ENCODE measurements at regions not wholly inside any gene's neighbourhood (a gene's known extent, or its start where the extent isn't known, plus 50 kb on each side); places are given as distances from the start of the nearest gene placed in this dataset.

GRCh38 chr2:204184226-204184625 is 247.7 kb downstream of the ICOS start:
- H3K27ac ChIP-seq = no peak overlapping the region
- no peak for DNase-seq (ENCODE audit: low spot score)
- TF ChIP-seq, protein P1, sequence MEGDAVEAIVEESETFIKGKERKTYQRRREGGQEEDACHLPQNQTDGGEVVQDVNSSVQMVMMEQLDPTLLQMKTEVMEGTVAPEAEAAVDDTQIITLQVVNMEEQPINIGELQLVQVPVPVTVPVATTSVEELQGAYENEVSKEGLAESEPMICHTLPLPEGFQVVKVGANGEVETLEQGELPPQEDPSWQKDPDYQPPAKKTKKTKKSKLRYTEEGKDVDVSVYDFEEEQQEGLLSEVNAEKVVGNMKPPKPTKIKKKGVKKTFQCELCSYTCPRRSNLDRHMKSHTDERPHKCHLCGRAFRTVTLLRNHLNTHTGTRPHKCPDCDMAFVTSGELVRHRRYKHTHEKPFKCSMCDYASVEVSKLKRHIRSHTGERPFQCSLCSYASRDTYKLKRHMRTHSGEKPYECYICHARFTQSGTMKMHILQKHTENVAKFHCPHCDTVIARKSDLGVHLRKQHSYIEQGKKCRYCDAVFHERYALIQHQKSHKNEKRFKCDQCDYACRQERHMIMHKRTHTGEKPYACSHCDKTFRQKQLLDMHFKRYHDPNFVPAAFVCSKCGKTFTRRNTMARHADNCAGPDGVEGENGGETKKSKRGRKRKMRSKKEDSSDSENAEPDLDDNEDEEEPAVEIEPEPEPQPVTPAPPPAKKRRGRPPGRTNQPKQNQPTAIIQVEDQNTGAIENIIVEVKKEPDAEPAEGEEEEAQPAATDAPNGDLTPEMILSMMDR (IDR thresholded peaks at IDR 0.05) = no peak
- H3K4me3 ChIP-seq = no peak overlapping the region

DNA sequence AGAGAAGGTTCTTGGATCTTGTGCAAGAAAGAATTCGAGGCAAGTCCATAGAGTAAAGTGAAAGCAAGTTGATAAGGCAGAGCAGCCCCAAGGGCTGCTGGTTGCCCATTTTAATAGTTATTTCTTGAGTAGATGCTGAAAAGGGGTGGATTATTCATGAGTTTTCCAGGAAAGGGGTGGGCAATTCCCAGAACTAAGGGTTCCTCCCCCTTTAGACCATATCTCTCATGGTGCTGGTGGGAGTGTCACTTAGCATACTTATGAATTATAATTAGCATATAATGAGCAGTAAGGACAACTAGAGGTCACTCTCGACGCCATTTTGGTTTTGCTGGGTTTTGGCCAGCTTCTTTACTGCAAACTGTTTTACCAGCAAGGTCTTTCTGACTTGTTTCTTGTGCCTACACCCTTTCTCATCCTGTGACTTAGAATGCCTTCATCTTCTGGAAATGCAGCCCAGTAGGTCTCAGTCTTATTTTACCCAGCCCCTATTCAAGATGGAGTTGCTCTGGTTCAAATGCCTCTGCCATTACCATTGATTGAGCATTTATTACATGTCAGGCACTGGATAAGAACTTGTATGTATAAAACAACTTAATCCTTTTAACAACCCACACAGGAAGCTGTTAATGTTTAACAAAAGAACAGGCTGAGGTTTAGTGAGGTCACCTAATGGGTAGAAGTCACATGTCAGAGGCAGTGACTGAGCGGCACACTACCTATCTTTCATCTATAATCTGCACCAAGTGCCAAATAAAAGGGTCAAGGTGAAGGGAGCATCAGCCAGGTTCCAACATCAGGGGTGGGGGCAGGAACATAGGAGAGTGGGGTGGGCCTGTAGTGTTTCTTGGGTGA is 250.9 kb downstream of the ICOS start:
- H3K27ac ChIP-seq = no peak overlapping the region
- H3K4me3 ChIP-seq = no peak overlapping the region
- DNase-seq (ENCODE audit: low spot score) = no peak
- TF ChIP-seq, protein P1 (IDR thresholded peaks at IDR 0.05) = no peak

DNA sequence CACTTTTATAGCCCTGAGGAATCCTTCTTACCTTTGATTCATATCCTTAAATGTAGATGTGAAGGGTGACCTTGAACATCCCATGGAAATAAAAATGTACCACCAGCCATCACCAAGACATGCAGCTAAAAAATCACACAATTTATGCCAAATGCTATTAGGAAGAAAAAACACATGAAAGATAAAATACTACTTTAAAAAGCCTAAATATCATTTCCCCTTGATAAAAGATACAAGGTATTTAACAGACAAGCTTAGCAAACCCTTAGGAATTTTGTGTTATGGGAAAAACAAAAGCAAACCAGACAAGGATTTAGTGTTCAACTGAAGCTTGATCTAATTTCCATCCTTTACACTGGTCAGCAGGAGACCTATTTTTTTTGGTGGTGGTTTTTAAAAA is 255.0 kb downstream of the ICOS start:
- Histone ChIP-seq H3K27ac (no peak overlapping the region), H3K4me3 (no peak overlapping the region)
- DNase-seq (ENCODE audit: low spot score) = no peak
- TF ChIP-seq, protein P1 (IDR thresholded peaks at IDR 0.05) = no peak

- Histone ChIP-seq H3K27ac (no peak overlapping the region), H3K4me3 (no peak overlapping the region)
- TF ChIP-seq, protein P1 (IDR thresholded peaks at IDR 0.05) = no peak
- no peak for DNase-seq (ENCODE audit: low spot score)
Measured at GRCh38 chr2:204195498-204195897, 258.9 kb downstream of the ICOS start.

- DNase-seq (ENCODE audit: low spot score) = no peak
- TF ChIP-seq, protein P1 (IDR thresholded peaks at IDR 0.05) = no peak
- H3K27ac ChIP-seq = no peak overlapping the region
- H3K4me3 ChIP-seq = no peak overlapping the region
Measured at GRCh38 chr2:204197336-204198005, 260.9 kb downstream of the ICOS start.

DNA sequence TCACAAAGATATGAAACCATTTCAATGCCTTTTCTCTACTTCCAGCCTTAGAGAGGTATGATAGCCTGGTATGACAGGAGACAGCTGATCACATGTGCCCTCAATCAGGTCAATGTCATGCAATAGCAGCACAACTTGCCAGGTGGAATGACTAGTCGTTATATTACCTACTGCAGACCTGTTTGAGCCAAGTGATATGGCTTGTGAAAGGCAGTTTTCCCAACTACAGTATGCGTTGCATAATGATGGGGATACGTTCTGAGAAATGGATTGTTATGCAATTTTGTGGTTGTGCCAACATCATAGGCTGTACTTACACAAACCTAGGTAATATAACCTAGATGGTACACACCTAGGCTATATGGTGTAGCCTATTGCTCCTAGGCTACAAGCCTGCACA is 262.8 kb downstream of the ICOS start:
- no peak overlapping the region for H3K4me3 ChIP-seq
- no peak for DNase-seq (ENCODE audit: low spot score)
- TF ChIP-seq, protein P1 (IDR thresholded peaks at IDR 0.05) = no peak
- no peak overlapping the region for H3K27ac ChIP-seq

DNA sequence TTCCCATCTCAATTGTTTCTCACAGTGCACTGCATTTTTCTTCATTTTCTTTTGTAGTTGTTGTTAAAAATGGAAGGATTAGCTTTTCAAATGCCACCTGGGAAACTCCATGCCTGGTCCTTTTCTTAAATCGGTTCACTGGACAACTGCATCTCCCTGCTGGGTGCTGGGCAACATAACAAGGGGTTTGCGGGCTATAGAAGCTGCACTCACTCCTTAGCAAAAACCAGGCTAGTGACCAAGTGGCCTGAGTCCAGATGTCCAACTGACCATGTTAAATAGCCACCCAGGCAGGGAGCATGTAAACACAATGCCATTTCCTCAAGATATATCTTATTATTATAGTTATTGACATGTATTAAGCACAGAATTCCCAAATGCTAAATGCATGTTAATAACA is 264.9 kb downstream of the ICOS start:
- no peak overlapping the region for H3K27ac ChIP-seq
- TF ChIP-seq, protein P1 (IDR thresholded peaks at IDR 0.05) = no peak
- DNase-seq (ENCODE audit: low spot score) = no peak
- H3K4me3 ChIP-seq = no peak overlapping the region
